ENCODE measurements at regions not wholly inside any gene's neighbourhood (a gene's known extent, or its start where the extent isn't known, plus 50 kb on each side); places are given as distances from the start of the nearest gene placed in this dataset.

GRCh38 chrX:13418126-13419097 is 98.6 kb upstream of the ATXN3L start:
- no peak for TF ChIP-seq CTCF (IDR thresholded peaks at IDR 0.05)

GRCh38 chrX:13415509-13415908 is 95.7 kb upstream of the ATXN3L start:
- TF ChIP-seq CTCF (IDR thresholded peaks at IDR 0.05), result no peak

- no peak for TF ChIP-seq CTCF (IDR thresholded peaks at IDR 0.05)
Measured at GRCh38 chrX:13414006-13414647, 94.3 kb upstream of the ATXN3L start.

- TF ChIP-seq CTCF (IDR thresholded peaks at IDR 0.05), result no peak
Measured at GRCh38 chrX:13412208-13412600, 92.4 kb upstream of the ATXN3L start.

- TF ChIP-seq CTCF (IDR thresholded peaks at IDR 0.05), result no peak
Measured at GRCh38 chrX:13411496-13412207, 91.8 kb upstream of the ATXN3L start.

- TF ChIP-seq CTCF (IDR thresholded peaks at IDR 0.05), result no peak
Measured at GRCh38 chrX:13404364-13404763, 84.5 kb upstream of the ATXN3L start.

- no peak for TF ChIP-seq CTCF (IDR thresholded peaks at IDR 0.05)
Measured at GRCh38 chrX:13401724-13402123, 81.9 kb upstream of the ATXN3L start.
